ENCODE measurements at regions not wholly inside any gene's neighbourhood (a gene's known extent, or its start where the extent isn't known, plus 50 kb on each side); places are given as distances from the start of the nearest gene placed in this dataset.

- no peak for DNase-seq (ENCODE audit: low read depth in 1 of 2, low spot score in 1 of 2)
These were observed 279.9 kb upstream of the PPP2R2D start for GRCh38 chr10:131620904-131621303.

GRCh38 chr10:131621784-131622624 is 278.8 kb upstream of the PPP2R2D start:
- no peak for DNase-seq (ENCODE audit: low read depth in 1 of 2, low spot score in 1 of 2)

GRCh38 chr10:131625041-131625440 is 275.8 kb upstream of the PPP2R2D start:
- DNase-seq (ENCODE audit: low read depth in 1 of 2, low spot score in 1 of 2) = no peak

- no peak for DNase-seq (ENCODE audit: low read depth in 1 of 2, low spot score in 1 of 2)
These were observed 274.5 kb upstream of the PPP2R2D start for GRCh38 chr10:131626274-131626673.

GRCh38 chr10:131629026-131629770 is 271.6 kb upstream of the PPP2R2D start:
- no peak for DNase-seq (ENCODE audit: low read depth in 1 of 2, low spot score in 1 of 2)

GRCh38 chr10:131630772-131631258 is 270.0 kb upstream of the PPP2R2D start:
- no peak for DNase-seq (ENCODE audit: low read depth in 1 of 2, low spot score in 1 of 2)

- DNase-seq (ENCODE audit: low read depth in 1 of 2, low spot score in 1 of 2) = no peak
These were observed 269.2 kb upstream of the PPP2R2D start for GRCh38 chr10:131631619-131632018.

- no peak for DNase-seq (ENCODE audit: low read depth in 1 of 2, low spot score in 1 of 2)
These were observed 265.2 kb upstream of the PPP2R2D start for GRCh38 chr10:131635564-131636015.

- DNase-seq (ENCODE audit: low read depth in 1 of 2, low spot score in 1 of 2) = no peak
These were observed 264.7 kb upstream of the PPP2R2D start for GRCh38 chr10:131636116-131636515.

- DNase-seq (ENCODE audit: low read depth in 1 of 2, low spot score in 1 of 2) = no peak
These were observed 263.7 kb upstream of the PPP2R2D start for GRCh38 chr10:131636841-131637724.

- no peak for DNase-seq (ENCODE audit: low read depth in 1 of 2, low spot score in 1 of 2)
These were observed 262.5 kb upstream of the PPP2R2D start for GRCh38 chr10:131638049-131638879.

GRCh38 chr10:131638880-131639278 is 261.9 kb upstream of the PPP2R2D start:
- no peak for DNase-seq (ENCODE audit: low read depth in 1 of 2, low spot score in 1 of 2)

GRCh38 chr10:131640045-131640644 is 260.7 kb upstream of the PPP2R2D start:
- DNase-seq (ENCODE audit: low read depth in 1 of 2, low spot score in 1 of 2) = no peak

- no peak for DNase-seq (ENCODE audit: low read depth in 1 of 2, low spot score in 1 of 2)
These were observed 259.6 kb upstream of the PPP2R2D start for GRCh38 chr10:131641231-131641630.

- DNase-seq (ENCODE audit: low read depth in 1 of 2, low spot score in 1 of 2) = no peak
These were observed 258.9 kb upstream of the PPP2R2D start for GRCh38 chr10:131641898-131642297.

- DNase-seq (ENCODE audit: low read depth in 1 of 2, low spot score in 1 of 2) = no peak
These were observed 257.8 kb upstream of the PPP2R2D start for GRCh38 chr10:131642966-131643365.

- no peak for DNase-seq (ENCODE audit: low read depth in 1 of 2, low spot score in 1 of 2)
These were observed 256.5 kb upstream of the PPP2R2D start for GRCh38 chr10:131644289-131644688.

GRCh38 chr10:131644864-131645658 is 255.7 kb upstream of the PPP2R2D start:
- DNase-seq (ENCODE audit: low read depth in 1 of 2, low spot score in 1 of 2) = no peak

GRCh38 chr10:131645756-131646155 is 255.1 kb upstream of the PPP2R2D start:
- DNase-seq (ENCODE audit: low read depth in 1 of 2, low spot score in 1 of 2) = no peak

All from stimulated activated CD4-positive, alpha-beta T cell treated with anti-CD3 and anti-CD28 coated beads, Interleukin-15, amount 100 ng/mL, for 1 hour (primary cell).